ENCODE measurements at regions not wholly inside any gene's neighbourhood (a gene's known extent, or its start where the extent isn't known, plus 50 kb on each side); places are given as distances from the start of the nearest gene placed in this dataset.
A peak's percentile ranks its signal among the peaks of the same experiment; 100 is the strongest.
"Not testable (repeated sequence)": the region's sequence is repeated elsewhere in the genome, so short reads cannot be mapped to it uniquely, and the experiment has no call there.

DNA sequence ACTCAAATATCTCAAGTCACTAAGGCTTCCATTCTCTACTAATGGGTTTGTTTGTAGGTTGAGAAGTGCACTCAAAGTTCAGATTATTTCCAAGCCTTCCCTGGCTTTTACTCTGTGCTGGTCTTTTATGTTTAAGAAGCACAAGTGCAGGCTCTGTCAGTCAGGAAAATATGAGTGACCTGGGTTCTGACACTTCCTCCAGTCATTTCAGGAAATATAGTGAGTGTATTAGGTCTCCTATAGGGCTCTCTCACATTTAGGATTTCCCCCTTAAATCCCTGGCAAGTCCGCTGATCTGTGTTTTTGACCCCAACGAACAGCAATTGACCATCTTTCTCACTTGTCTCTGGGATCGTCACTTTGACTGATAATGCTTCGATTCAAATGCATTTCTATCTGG is 210.2 kb downstream of the ARPP21 start:
- no peak for DNase-seq

DNA sequence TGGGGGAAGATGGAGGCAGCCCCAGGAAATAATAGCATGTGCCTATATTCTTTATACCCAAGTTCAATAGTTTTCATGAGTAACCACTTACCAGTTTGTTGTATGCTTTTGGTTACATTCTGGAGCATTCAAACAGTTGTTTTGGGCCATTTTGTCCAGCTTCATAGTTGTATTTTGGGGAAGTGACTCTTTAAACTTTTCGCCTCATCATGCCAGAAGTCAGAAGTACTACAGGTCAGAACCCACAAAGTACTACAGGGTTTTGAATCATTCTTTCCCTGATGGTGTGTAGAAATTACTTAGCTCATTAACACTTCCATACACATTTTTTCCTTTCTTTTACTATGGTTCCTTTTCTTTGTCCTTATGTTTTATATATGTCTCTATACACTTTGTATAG is 210.6 kb downstream of the ARPP21 start:
- DNase-seq: no peak

- DNase-seq: no peak
Observed at GRCh38 chr3:35857004-35857403, 217.7 kb downstream of the ARPP21 start.

DNA sequence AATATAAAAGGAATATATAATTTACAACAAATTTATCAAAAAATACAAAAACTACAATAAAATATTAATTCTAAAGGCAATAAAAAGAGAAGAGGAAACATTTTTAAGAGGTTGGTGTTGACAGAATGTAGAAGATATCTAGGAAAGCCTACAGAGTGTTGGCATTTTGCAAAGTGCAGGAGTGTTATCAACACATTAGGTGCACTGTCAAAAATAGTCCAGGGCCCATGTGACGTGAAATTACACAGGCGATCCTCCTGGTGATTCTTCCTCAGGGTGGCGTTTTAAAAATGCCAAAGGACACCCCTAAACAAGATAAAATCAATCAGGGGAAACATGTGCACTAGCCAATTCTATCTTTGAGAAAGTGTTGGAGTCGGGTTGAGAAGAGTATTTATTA is 222.7 kb downstream of the ARPP21 start:
- no peak for DNase-seq

- DNase-seq: no peak
Observed at GRCh38 chr3:35864871-35865270, 225.5 kb downstream of the ARPP21 start.

GRCh38 chr3:35867791-35868190 is 228.5 kb downstream of the ARPP21 start:
- DNase-seq: no peak

DNA sequence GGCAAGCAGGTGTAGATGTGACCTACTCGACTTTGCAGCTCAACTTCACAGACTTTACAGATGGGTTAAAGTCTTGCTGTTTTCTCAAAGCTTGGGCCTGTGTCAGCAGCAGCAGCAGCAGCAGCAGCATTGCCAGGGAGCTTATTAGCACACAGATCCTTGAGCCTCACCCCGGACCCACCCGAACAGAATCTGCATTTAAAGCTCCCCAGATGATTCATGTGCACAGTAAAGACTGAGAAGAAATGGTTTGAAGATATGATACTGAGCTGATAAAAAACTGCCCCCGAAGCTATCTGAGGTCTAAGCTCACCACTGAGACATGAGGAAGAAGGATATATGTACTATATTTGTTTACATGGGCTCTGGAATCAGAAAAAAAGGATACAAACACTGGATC is 231.7 kb downstream of the ARPP21 start:
- DNase-seq: no peak

DNA sequence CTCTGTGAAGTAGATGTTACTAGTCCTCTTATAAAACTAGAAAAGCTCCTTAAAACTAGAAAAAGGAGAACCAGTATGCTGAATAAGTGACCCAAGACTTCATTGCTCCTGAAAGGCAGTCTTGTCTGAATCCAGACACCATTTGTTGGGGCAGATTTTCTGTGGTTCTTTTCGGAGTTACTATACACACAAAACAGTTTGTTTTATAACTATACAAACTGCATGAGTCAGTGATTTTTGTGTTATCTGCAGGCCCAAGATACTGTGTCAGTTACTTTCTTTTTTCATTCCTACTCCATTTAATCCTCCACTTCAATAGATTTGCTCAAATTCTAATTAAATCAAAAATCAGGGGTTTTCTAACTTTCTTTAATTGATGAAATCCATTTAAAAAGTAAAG is 244.6 kb downstream of the ARPP21 start:
- DNase-seq: no peak

DNA sequence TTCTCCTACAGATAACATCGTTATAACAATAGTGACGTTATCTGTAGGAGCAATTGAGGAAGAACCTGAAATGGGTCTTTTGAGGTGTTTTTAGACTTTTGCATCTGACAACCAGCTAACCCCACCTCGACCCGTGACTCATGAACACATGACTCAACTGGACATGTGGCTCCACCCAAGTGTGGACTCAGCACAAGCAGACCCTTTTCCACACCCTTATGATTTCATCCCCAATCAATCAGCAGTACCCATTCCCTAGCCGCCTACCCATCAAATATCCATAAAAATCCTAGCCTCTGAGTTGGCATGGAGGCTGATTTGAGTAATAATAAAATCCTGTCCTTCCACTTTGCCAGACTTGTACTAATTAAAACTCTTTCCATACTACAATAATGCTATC is 255.4 kb downstream of the ARPP21 start:
- DNase-seq: no peak

GRCh38 chr3:35899245-35899644 is 259.9 kb downstream of the ARPP21 start:
- DNase-seq: no peak

DNA sequence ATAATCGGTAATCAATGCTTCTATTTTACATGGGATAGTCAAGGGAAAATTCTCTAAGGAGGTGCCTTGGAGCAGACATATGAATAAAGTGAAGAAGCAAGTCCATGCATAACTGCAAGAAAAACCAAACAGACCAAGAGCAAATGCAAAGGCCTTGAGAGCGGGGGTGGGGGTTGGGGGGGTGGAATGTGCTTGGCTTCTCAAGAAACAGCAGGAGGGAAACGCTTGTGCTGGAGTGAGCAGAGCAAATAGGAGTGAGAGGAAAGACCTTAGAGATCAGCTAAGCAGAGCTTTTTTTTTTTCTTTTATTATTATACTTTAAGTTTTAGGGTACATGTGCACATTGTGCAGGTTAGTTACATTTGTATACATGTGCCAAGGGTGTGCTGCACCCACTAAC is 260.8 kb downstream of the ARPP21 start:
- no peak for DNase-seq

DNA sequence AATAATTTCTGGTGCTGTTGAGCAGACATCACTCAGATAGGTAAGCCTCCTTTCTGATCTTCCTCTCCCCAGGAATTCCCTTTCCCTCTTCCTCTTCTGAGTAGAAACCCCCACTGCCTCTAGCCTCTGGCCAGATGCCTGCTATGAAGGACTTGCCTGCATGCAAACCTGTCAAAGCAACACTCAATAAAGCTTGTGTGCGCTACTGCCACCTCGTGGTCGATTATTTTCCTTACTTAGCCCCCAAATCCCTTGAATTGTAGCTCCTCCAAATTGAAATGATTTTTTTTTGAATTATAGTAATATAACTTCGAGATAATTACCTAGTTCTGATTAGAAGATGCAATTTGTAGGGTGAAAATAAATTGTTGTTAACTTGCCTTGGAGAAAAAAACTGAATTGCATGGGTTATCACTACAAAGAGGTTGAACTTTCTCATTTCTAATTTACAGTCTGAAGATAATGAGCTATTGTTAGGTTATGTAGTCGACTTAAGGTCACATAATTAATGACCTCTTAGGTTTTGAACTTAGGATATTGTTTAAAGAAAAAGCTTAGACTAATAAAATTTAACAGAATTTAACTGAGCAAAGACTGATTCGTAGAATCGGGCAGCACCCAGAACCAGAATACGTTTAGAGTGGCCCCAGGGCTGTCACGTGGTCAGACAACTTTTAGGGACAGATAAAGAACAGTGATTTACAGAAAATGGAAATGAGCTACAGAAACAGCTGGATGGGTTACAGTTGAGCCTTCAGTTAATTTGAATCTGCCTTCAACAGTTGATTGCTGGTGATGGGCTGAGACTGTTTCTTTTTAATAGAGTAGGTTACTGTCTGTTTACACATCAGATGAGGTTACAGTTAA is 269.3 kb downstream of the ARPP21 start:
- peak; percentile 16 for DNase-seq

GRCh38 chr3:35919160-35919559 is 279.8 kb downstream of the ARPP21 start:
- no peak for DNase-seq

GRCh38 chr3:35921718-35922117 is 282.4 kb downstream of the ARPP21 start:
- DNase-seq: no peak

DNA sequence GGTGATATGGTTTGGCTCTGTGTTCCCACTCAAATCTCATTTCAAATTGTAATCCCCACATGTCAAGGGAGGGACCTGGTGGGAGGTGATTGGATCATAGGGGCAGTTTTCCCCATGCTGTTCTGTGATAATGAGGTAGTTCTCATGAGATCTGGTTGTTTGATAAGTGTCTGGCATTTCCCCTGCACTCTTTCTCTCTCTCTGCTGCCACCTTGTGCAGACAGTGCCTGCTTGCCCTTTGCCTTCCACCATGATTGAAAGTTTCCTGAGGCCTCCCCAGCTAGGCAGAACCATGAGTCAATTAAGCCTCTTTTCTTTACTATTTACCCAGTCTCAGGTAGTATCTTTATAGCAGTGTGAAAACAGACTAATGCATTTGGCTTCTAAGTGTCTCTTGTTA is 284.7 kb downstream of the ARPP21 start:
- not testable (repeated sequence) for DNase-seq

DNA sequence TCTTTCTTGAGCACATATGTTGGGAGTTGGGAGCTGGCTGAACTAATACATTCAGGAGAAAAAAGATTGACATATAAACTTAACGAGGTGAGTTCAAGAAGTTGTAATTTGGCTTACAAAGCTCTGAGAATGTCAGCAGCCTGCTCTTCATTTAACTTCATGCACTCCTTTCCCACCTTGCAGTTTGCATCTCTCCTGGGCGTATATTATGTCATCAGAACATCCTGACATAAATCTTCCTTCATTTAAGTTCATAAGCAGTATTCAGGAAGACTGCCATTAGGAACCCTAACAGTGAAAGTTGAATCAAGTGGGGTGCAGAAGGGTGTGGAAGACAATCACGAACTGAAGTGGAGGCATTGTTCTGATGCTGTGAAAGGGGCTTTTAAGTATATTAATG is 288.1 kb downstream of the ARPP21 start:
- DNase-seq: no peak

DNA sequence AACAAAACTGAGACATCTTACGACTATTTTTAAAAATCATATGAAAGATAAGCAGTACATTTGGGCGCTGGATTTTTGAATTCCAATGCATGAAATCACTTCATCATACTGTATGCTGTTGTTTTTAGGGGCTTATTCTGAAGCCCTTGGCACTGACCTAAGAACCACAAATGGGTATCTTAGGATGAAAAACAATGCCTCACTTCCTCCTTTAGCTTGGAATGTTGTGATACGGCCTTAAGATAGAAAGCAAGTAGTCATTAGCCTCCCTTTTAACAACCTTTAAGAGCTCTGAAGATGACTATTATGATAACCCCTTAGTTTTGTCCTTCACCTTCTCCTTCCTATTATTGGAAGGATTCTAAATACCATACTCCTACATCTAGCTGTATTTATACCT is 289.8 kb downstream of the ARPP21 start:
- no peak for DNase-seq

GRCh38 chr3:35931867-35932266 is 292.5 kb downstream of the ARPP21 start:
- no peak for DNase-seq

- DNase-seq: no peak
Observed at GRCh38 chr3:35932995-35933394, 293.7 kb downstream of the ARPP21 start.

GRCh38 chr3:35936571-35936970 is 297.2 kb downstream of the ARPP21 start:
- DNase-seq: no peak

GRCh38 chr3:35944926-35945710 is 305.8 kb downstream of the ARPP21 start:
- no peak for DNase-seq

DNA sequence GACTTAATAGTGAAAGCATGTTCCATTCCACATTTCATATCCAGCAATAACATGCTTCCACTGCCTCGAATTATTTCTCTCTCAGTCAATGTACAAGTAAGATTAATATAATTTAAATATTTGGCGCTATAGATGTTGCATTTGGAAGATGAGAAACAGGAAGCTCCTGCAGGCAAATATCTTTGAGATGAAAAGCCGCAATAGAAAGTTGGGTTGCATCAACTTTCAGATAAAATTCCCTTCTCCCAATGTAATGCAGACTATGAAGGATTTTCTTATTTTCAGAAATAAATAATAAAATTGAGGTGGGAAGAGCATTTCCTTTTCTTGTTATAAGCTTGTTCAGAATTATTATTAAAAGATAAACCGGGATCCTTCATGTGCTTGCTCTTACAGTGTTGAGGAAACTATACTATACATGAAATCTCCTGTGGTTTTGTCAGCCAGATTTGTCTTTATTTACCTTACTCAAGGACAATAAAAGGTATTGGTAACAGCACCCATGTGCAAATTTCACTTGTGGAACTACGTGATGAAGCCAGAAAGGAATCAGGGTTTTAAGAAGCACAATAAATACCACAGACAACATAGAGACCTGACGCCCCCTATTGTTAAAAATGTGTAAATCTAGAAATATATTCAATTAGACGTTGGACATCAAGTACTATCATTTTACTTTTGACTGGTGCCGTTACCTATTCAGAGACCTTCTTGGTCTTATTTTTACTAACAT is 307.0 kb downstream of the ARPP21 start:
- DNase-seq: no peak

DNA sequence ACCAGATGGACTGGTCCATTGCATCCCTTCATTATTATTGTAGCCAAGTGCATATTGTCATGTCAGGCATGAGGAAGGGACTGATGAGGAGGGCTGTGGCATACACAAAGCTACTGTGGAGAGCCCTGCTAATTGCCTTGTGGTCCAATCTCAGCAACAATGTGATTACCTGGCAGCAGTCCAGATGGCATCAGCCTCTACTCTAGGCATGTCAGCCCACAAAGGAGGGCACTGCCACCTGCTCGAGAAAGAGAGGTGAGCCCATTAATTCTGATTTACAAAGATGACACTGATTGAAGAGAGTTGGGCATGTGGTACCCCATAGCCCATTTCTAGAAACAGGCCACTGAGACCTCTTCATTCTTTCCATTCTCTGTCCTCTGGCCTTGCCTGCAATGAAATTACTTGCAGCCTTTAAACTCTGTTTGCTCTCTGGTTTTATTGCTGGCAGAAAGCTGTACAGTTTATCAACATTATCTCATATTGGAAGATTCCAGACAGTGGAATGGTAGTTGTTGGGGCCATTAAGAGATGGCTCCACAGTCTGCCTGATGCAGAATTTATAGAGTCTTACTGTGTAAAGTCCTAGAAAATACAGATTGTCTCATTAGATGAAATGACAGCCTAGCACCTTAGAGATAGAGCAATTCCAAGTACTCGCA is 307.7 kb downstream of the ARPP21 start:
- peak; percentile 69 for DNase-seq
